GF-D8 (cell line): ENCODE measurements at regions not wholly inside any gene's neighbourhood (a gene's known extent, or its start where the extent isn't known, plus 50 kb on each side); places are given as distances from the start of the nearest gene placed in this dataset.
"Not testable (repeated sequence)": the region's sequence is repeated elsewhere in the genome, so short reads cannot be mapped to it uniquely, and the experiment has no call there.

Experiments
- DNase-seq: peaks from one replicate; lab custom pipeline; 2025; lab: John Stamatoyannopoulos, UW

- DNase-seq = no peak
Observed at GRCh38 chr6:105537981-105538578, 135.2 kb upstream of the PREP start.

DNA sequence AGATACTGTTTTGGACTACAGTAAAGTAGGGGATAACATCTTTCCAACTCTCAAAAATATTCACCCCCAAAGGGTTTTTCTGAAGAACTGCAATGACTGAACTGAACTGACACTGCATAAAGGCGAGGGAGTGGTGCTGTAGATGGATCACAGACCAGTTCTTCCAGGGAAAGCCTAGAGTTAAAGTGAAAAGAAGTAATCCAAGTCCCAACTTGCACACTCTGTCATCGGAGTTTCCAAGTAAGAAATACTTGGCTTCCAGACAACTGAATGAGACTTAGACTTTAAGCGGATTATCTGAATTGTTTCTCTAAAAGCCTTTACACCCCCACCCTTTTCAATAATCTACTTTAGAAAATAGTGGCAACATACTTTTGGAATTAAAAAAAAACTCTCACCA is 134.1 kb upstream of the PREP start:
- no peak for DNase-seq

DNA sequence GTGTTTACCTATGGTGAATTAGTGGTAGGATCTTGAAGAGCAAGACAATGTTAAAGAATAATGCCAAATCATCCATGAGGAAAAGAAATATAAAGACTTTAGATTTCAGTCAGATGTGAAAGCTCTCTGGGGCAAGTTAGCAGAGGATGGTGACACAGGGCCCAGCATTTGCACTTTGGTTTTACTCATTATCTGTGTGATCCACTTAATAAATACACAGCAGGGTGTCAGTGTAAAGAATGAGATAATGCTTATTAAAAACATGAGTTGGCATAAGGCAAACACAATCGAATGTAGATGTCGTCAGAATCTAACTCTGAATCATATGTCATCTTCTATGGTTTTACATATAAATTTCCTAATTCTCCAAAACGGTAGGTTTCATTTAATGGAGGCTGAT is 130.4 kb upstream of the PREP start:
- DNase-seq = no peak

- no peak for DNase-seq
Observed at GRCh38 chr6:105526225-105526872, 123.5 kb upstream of the PREP start.

DNA sequence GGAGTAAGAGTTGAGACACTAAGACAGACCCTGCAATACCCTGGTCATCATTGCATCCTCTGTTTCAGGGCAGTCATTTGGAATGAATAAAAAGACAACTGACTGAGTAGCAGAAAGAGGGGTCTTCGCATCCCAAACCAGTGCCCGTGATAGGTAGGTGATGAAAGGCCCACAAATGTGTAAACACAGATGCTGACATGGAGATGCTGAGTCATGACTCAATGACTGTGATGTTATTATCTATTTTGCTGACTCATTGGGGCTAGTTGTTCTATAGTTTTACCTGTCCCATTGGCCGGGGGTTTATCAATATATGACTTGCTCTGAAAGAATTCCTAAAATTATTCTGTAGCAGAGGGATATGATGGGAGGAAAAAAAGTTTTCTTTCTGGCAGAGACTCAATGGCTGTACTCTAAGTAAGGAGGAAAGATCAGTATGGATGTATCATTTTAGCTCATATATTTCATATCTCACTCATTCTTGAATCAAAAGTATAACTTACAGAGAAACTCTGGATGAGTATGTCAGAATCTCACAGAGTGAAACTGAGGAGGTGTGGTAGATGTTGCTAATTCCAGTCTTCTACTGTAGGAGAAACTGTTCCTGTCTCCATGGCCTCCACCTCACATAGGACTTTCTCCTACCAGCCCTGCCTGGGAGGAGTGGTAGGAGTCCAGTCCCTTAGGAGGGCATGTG is 119.9 kb upstream of the PREP start:
- no peak for DNase-seq

DNA sequence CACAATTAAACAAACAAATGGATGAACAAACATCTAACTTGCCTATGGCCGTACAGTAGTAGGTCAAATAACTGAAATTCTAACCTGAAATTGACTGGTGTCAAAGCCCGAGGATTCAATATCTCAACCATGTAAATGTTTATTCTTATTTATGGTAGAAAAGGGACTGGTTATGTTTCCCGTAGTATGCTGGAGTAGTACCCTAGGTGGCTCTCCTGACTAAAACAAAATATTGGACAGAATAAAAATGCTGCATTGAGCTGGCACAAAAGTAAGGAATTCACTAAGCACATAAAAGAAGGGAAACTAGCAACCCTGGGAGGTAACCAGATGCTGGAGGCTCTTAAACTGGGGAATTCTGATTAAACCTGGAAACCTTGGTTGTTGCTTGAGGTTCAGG is 117.1 kb upstream of the PREP start:
- no peak for DNase-seq

DNA sequence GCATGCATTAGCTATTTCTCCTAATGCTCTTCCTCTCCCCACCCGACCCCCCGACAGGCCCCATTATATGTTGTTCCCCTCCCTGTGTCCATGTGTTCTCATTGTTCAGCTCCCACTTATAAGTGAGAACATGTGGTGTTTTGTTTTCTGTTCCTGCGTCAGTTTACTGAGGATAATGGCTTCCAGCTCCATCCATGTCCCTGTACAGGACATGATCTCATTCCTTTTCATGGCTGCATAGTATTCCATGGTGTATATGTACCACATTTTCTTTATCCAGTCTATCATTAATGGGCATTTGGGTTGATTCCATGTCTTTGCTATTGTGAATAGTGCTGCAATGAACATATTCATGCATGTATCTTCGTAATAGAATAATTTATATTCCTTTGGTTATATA is 116.1 kb upstream of the PREP start:
- DNase-seq = not testable (repeated sequence)

- DNase-seq = no peak
Observed at GRCh38 chr6:105515054-105515453, 112.2 kb upstream of the PREP start.

DNA sequence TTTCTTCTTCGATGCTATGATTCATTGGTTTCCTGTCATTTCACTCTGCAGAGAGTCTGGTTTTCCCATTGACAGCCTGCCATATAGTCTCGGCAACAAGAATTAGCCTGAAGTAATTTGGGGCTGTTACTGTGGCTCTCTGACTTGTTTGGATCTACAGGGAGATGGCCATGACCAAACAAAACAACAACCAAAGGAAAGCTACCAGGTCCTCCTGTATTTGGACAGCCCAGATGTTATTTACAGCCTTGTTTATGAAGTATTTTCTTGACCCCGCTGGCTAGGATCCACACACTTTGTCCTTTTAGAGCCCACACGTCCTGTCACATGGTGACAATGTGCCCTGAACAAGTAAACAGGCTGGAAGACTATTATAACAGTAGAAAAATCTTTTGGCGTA is 111.4 kb upstream of the PREP start:
- no peak for DNase-seq

- no peak for DNase-seq
Observed at GRCh38 chr6:105511639-105512038, 108.8 kb upstream of the PREP start.

DNA sequence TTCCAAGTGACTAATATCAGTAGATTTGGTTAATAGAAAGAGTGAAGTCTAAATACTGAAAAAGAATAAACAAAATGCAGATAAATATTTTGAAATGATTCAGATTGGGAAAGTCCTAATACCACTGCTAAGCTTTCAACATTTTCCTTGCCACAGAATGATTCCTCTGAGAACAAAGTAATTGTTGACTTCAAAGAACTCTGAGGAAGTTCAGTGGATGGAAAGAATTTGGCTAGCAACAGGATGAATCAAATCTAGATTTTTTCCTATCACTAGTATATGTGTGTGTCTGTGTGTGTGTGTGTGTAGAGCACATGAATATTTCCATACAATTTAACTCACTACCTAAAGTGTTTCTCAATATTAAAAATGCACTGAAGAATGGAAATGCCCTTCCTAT is 107.9 kb upstream of the PREP start:
- no peak for DNase-seq

DNA sequence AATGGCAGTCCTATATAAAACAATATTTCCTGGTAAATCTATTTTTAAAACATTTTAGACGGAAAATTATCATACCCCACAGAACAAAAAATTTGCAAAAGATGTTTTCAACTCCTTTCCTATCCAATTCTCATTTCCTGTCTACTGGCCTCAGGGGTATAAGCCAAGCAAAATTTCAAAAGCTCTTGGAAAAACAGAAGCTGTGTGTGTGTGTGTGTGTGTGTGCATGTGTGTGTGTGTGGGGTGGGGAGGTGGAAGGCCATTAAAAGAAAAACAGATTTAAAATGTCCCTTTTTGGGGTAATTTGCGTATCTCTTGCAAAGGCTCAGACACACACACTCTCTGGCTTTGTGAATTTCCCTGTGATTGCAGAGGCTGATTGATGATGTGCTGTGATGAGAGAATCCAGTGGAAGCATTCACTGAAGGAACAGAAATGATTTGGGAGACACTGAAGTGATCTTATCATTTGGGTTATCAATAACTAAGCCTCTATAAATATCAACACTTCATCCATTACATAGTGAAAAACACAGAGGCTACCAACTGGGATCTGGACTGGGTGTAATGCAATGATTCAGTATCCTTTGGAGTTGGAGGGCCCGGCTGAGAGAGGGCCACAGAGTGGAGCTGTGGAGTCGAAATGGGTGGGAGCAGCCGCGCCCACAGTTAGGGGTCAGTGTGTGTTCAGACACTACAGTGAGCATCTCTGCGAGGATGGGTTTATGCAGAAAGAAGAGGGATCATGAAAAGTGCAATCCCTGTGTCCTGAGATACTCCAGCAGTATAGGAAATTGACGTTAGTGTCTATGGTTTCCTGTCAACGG is 106.8 kb upstream of the PREP start:
- DNase-seq = no peak

DNA sequence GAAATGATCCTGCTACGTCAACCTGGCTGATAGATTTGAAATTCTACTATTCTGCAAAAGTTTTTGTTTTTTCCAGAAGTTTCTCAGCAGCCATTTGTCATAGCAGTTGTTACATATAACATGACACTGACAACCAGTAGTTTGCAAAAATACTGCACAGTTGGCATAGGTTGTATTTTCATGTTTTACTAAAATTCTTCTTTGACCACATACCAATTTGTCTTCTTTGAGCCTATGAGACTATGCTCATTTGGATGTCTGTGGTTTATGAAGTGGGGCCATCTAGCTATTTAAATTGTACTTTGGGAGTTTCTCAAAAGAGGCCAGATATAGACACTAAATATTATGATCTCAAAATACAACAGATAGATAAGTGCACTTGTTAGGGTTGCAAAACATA is 104.9 kb upstream of the PREP start:
- DNase-seq = no peak

DNA sequence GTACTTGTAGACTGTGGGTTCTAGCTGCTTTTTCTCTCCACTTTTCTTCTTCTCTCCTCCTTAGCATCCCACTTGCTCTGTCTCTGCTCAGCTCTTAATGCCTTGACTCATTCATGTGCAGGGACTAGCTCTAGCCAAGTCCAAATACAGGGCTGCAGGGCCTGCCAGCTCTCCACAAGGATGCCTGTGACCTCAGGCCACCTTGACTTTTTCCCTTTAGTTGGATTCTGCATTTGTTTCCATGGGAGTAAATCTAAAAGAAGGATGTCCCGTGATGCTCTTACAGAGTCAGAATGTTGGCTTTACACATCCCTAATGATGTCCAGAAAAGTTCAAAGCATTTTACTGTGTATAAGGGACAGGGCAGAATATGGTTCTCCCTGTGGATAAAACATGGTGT is 101.8 kb upstream of the PREP start:
- DNase-seq = no peak

- no peak for DNase-seq
Observed at GRCh38 chr6:105503641-105504040, 100.8 kb upstream of the PREP start.

- no peak for DNase-seq
Observed at GRCh38 chr6:105501826-105502344, 99.0 kb upstream of the PREP start.

DNA sequence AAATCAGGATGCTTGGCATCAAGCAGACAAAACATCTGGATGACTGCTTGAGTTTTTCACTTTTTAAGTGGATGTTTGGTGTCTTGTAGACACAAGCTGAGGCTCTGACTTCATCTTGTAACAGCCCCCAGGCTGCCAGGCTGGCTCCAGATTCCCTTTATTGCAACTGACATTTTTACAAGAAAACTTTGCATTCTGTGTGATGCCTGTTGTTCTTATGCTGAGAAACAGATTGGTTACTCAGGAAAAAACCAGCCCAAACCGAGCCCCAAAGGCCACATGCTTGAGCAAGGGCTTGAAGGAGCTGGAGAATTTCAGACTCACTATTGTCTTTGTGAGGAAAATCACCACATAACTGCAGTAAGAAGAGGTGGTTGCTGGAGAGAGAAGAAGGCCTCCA is 98.4 kb upstream of the PREP start:
- DNase-seq = no peak

DNA sequence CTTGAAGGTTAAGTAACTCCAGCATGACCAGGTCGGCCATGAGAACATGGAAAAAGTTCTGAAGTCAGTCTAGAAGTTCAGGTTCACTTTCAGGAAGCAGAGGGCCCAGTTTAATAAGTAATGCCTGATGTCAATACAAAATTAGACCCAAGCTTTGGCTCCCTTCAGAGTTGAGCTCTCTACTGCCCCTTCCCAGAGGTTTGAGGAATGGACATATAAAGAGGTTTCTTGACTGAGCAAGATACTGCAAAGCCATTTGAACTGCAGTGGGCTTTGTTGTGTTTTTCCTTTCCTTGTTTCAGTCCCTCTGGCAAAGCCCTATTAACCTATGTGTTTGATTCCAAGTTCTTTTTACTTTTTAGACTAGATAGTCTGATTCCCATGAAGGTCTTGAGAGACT is 97.8 kb upstream of the PREP start:
- no peak for DNase-seq

DNA sequence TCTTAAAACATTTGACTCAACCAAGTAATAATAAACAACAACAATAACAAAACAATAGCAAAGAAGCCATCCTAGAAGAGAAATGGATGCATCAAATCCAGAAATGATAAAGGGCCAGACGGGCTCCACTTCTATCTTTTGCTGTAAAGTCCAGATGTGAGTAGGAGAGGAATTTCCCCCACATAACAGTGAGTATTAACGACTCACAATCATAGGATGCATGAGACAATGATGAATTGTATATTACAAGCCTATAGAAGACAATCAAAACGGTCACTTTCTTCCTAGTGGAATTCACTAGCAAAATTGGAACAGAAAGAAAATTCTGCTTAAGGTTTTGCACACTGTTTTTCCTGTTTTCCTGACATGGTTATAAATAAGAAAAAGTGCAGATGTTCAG is 97.0 kb upstream of the PREP start:
- DNase-seq = no peak

DNA sequence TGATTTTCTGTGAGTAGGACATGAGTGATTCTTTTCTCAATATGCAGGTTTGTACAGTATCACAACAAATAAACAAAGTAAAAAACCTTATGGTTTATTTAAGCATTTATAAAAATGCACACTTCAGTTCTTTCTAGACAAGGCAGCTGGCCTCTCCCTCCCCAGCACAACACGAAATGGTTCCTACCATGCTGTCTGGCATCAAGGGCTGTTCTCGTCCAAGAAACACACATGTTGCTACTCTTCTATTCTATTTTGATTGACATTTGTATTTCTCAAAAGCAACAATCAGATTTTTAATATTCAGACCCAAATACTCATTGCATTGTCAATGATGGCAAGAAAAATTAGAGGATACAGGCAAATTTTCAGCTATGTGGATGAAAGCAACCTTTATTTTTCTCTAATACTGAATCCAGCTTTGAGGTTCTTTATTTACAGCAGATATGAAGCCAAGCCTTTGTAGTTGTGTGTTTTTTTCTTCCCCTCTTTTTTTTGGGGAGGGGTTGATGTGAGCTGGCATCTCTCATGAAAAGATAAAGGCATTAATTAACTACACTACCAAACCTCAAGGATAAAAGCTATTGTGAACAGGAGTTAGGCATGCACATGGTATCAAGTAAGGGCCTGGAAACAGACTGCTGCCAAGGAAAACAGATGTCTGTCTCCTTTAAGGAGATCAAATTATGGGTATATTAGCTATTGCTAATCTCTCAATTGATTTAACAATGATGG is 96.4 kb upstream of the PREP start:
- DNase-seq = no peak

DNA sequence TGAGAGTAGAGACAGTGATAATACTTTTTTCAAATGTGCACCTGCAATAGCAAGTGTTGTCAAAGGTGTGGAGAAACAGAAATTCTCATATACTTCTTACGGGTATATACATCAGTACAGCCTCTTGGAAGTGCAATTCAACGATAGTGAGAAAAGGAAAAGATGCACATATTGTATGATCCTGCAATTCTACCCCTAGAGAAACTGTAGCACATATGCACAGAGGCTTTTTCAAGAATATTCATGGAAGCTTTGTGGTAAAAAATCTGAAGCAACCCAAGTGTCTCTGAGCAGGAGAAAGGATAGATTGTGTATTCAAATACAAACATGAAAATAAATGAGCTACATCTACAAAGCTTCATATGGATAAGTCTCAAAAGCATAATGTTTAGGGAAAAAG is 94.7 kb upstream of the PREP start:
- no peak for DNase-seq

DNA sequence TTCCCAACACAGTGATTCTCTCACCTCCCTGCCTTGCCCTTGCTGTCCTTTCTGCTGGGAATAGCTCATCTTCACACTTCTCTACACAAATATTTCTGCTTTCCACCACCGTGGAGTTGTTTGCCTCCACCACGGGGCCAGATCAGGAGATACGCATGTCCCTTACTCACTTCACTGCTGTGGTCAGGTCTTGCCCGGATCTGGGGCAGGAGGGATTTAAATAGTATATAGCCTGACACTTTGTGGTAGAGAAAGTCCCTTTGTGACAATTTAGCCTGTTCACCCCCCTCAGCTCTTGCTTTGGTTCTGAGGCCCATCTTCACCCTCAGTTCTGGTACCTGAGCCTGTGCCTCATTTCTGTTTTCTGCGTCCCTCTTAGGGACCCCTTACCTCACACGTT is 92.6 kb upstream of the PREP start:
- no peak for DNase-seq
